Activated T-cell treated with anti-CD3 and anti-CD28 coated beads for 24 hours (primary cell): ENCODE measurements at regions not wholly inside any gene's neighbourhood (a gene's known extent, or its start where the extent isn't known, plus 50 kb on each side); places are given as distances from the start of the nearest gene placed in this dataset.
"Not testable (repeated sequence)": the region's sequence is repeated elsewhere in the genome, so short reads cannot be mapped to it uniquely, and the experiment has no call there.

ENCODE experiments used
- DNase-seq: peaks from one replicate; pipeline ENCODE4 v3.0.0-alpha.2; 2020; ENCODE audit warnings: low read depth

- DNase-seq: no peak
Observed at GRCh38 chr6:141764388-141764787, 368.3 kb upstream of the GJE1 start.

GRCh38 chr6:141758430-141758829, 374.3 kb upstream of the GJE1 start:
- DNase-seq: no peak

GRCh38 chr6:141753180-141753579, 379.5 kb upstream of the GJE1 start:
- no peak for DNase-seq

- DNase-seq: no peak
Observed at GRCh38 chr6:141752677-141753076, 380.0 kb upstream of the GJE1 start.

GRCh38 chr6:141746324-141746723, 386.4 kb upstream of the GJE1 start:
- not testable (repeated sequence) for DNase-seq

- no peak for DNase-seq
Observed at GRCh38 chr6:141744971-141745370, 387.8 kb upstream of the GJE1 start.

- no peak for DNase-seq
Observed at GRCh38 chr6:141744194-141744925, 388.4 kb upstream of the GJE1 start.

- no peak for DNase-seq
Observed at GRCh38 chr6:141736104-141736503, 396.6 kb upstream of the GJE1 start.

- no peak for DNase-seq
Observed at GRCh38 chr6:141735126-141735525, 397.6 kb upstream of the GJE1 start.

- DNase-seq: no peak
Observed at GRCh38 chr6:141734071-141734840, 398.5 kb upstream of the GJE1 start.

GRCh38 chr6:141729146-141729545, 403.6 kb upstream of the GJE1 start:
- DNase-seq: no peak

GRCh38 chr6:141728330-141728729, 404.4 kb upstream of the GJE1 start:
- no peak for DNase-seq

- no peak for DNase-seq
Observed at GRCh38 chr6:141726248-141726647, 406.5 kb upstream of the GJE1 start.

GRCh38 chr6:141724731-141725130, 408.0 kb upstream of the GJE1 start:
- DNase-seq: no peak

- no peak for DNase-seq
Observed at GRCh38 chr6:141719476-141719875, 413.2 kb upstream of the GJE1 start.

- no peak for DNase-seq
Observed at GRCh38 chr6:141705431-141705830, 427.3 kb upstream of the GJE1 start.

GRCh38 chr6:141704151-141704550, 428.6 kb upstream of the GJE1 start:
- no peak for DNase-seq

- DNase-seq: no peak
Observed at GRCh38 chr6:141701732-141702131, 431.0 kb upstream of the GJE1 start.

GRCh38 chr6:141700819-141701218, 431.9 kb upstream of the GJE1 start:
- no peak for DNase-seq

GRCh38 chr6:141688916-141689315, 443.8 kb upstream of the GJE1 start:
- no peak for DNase-seq

- DNase-seq: no peak
Observed at GRCh38 chr6:141685416-141685815, 447.3 kb upstream of the GJE1 start.

GRCh38 chr6:141682391-141682790, 450.3 kb upstream of the GJE1 start:
- no peak for DNase-seq

- no peak for DNase-seq
Observed at GRCh38 chr6:141677598-141678211, 455.0 kb upstream of the GJE1 start.
